SK-N-SH (cell line): ENCODE measurements at regions not wholly inside any gene's neighbourhood (a gene's known extent, or its start where the extent isn't known, plus 50 kb on each side); places are given as distances from the start of the nearest gene placed in this dataset.

Experiments used
- CTCF ChIA-PET: fragments of 300-600, 350-600 bp; formaldehyde crosslinking; extraction: SDS; loops from one replicate; lab custom pipeline; 2021; lab: Yijun Ruan, JAX
- POLR2A ChIA-PET: fragments of 350-600 bp; sonication (Branson Sonifier 250); formaldehyde crosslinking; extraction: SDS; loops from one replicate; lab custom pipeline; 2020; ENCODE audit warnings: antibody characterized with exemption, inconsistent platforms; lab: Yijun Ruan, JAX
- DNase-seq: peaks from one replicate; pipeline ENCODE4 v3.0.0; 2012
- H2AFZ ChIP-seq: fragments of 200-600 bp; sonication (generic); 2 replicates; pipeline ENCODE4 v1.8.1; 2016; ENCODE audit warnings: antibody characterized with exemption, mild to moderate bottlenecking, low read depth
- H3F3A ChIP-seq: fragments of 200-600 bp; sonication (generic); replicated peaks from 2 replicates; pipeline ENCODE3; 2016; ENCODE audit warnings: antibody characterized with exemption, mild to moderate bottlenecking; ENCODE audit not compliant: insufficient read depth
- H3K27ac ChIP-seq, 2 experiments: fragments of 200-500 bp in 1 of 2; fragments of 200-600 bp in 1 of 2; sonication (Bioruptor generic) in 1 of 2; sonication (generic), shearing (Covaris generic) in 1 of 2; 2 replicates each; pipeline versions ENCODE4 v1.5.1 to v1.6.1; 2014 to 2016; ENCODE audit warnings: low read depth in 2 of 2, inconsistent platforms in 1 of 2, low read length in 1 of 2, mild to moderate bottlenecking in 1 of 2, mixed read lengths in 1 of 2
- H3K27me3 ChIP-seq: fragments of 200-600 bp; sonication (generic), shearing (Covaris generic); 2 replicates; pipeline ENCODE4 v1.6.1; 2016; ENCODE audit warnings: mixed run types; ENCODE audit not compliant: insufficient read depth
- H3K36me3 ChIP-seq, 2 experiments: fragments of 200-500 bp in 1 of 2; fragments of 200-600 bp in 1 of 2; sonication (Bioruptor generic) in 1 of 2; sonication (generic) in 1 of 2; replicated peaks in 1 of 2; 2 replicates each; pipeline versions ENCODE3 to v1.5.1; 2014 to 2016; ENCODE audit warnings: low read length in 1 of 2, mild to moderate bottlenecking in 1 of 2; ENCODE audit not compliant: insufficient read depth in 2 of 2, control insufficient read depth in 1 of 2
- H3K4me1 ChIP-seq, 2 experiments: fragments of 200-500 bp in 1 of 2; fragments of 200-600 bp in 1 of 2; sonication (Bioruptor generic) in 1 of 2; sonication (generic), shearing (Covaris generic) in 1 of 2; 2 replicates each; pipeline versions ENCODE4 v1.5.1 to v1.6.1; 2014 to 2016; ENCODE audit warnings: low read depth in 1 of 2, low read length in 1 of 2, mixed run types in 1 of 2; ENCODE audit not compliant: insufficient read depth in 2 of 2, control insufficient read depth in 1 of 2
- H3K4me2 ChIP-seq: fragments of 200-600 bp; sonication (generic), shearing (Covaris generic); 2 replicates; pipeline ENCODE4 v1.6.1; 2017; ENCODE audit warnings: mixed run types
- H3K4me3 ChIP-seq, 2 experiments: fragments of 200-500 bp in 1 of 2; fragments of 200-600 bp in 1 of 2; sonication (Bioruptor generic) in 1 of 2; sonication (generic), shearing (Covaris generic) in 1 of 2; 2 replicates each; pipeline versions ENCODE4 v1.5.1 to v1.8.1; 2014 to 2016; ENCODE audit warnings: low read depth in 2 of 2, inconsistent platforms in 1 of 2, low read length in 1 of 2, mild to moderate bottlenecking in 1 of 2, mixed read lengths in 1 of 2, moderate library complexity in 1 of 2
- H3K79me2 ChIP-seq: fragments of 200-600 bp; sonication (generic); 2 replicates; pipeline ENCODE4 v1.8.1; 2017; ENCODE audit warnings: mild to moderate bottlenecking; ENCODE audit not compliant: insufficient read depth
- H3K9ac ChIP-seq: fragments of 200-600 bp; sonication (generic); 2 replicates; pipeline ENCODE4 v1.6.1; 2017; ENCODE audit warnings: mixed run types
- H3K9me2 ChIP-seq: fragments of 200-600 bp; sonication (generic); 2 replicates; pipeline ENCODE4 v1.6.1; 2017; ENCODE audit warnings: mixed run types
- H3K9me3 ChIP-seq: fragments of 200-600 bp; sonication (generic); 2 replicates; pipeline ENCODE4 v1.6.1; 2017; ENCODE audit warnings: mixed run types, mild to moderate bottlenecking, moderate library complexity
- H4K20me1 ChIP-seq: fragments of 200-600 bp; sonication (generic); 2 replicates; pipeline ENCODE4 v1.6.1; 2017; ENCODE audit warnings: mild to moderate bottlenecking, mixed run types; ENCODE audit not compliant: insufficient read depth
- EZH2phosphoT487 ChIP-seq: fragments of 200-600 bp; sonication (generic); IDR thresholded peaks from 2 replicates; pipeline ENCODE4 v1.6.1; 2017; ENCODE audit warnings: low read depth, mixed run types, mild to moderate bottlenecking, antibody characterized with exemption, moderate library complexity, borderline replicate concordance
- FOSL2 ChIP-seq: IDR thresholded peaks from 2 replicates; pipeline ENCODE4 v1.4.0; 2012; ENCODE audit warnings: low read depth, mild to moderate bottlenecking, moderate library complexity, borderline replicate concordance
- FOXJ3 ChIP-seq: sonication (generic); formaldehyde crosslinking; IDR thresholded peaks from 2 replicates; pipeline ENCODE4 v1.5.1; 2020; ENCODE audit warnings: mild to moderate bottlenecking, missing genetic modification reagents
- GABPA ChIP-seq: IDR thresholded peaks from 2 replicates; pipeline ENCODE4 v1.4.0; 2012; ENCODE audit warnings: low read depth, mild to moderate bottlenecking
- JUND ChIP-seq: IDR thresholded peaks from 2 replicates; pipeline ENCODE4 v1.4.0; 2012
- MEF2A ChIP-seq: IDR thresholded peaks from 2 replicates; pipeline ENCODE4 v1.4.0; 2012; ENCODE audit warnings: low read depth, borderline replicate concordance
- MXI1 ChIP-seq: IDR thresholded peaks from 2 replicates; pipeline ENCODE4 v1.6.1; 2012; ENCODE audit warnings: mild to moderate bottlenecking, low read depth, low read length, improper control_type of control experiment
- NFIC ChIP-seq: IDR thresholded peaks from 2 replicates; pipeline ENCODE4 v1.4.0; 2012; ENCODE audit warnings: borderline replicate concordance
- NRF1 ChIP-seq: IDR thresholded peaks from 2 replicates; pipeline ENCODE4 v1.6.1; 2012; ENCODE audit warnings: low read depth, mild to moderate bottlenecking, low read length
- POLR2AphosphoS5 ChIP-seq: IDR thresholded peaks from 2 replicates; pipeline ENCODE4 v1.6.1; 2012; ENCODE audit warnings: low read depth, low read length
- RAD21 ChIP-seq: IDR thresholded peaks from 2 replicates; pipeline ENCODE4 v1.6.1; 2012; ENCODE audit warnings: mild to moderate bottlenecking, low read length
- RXRA ChIP-seq: IDR thresholded peaks from 2 replicates; pipeline ENCODE4 v1.4.0; 2012; ENCODE audit warnings: low read depth, mild to moderate bottlenecking, borderline replicate concordance
- SMC3 ChIP-seq: IDR thresholded peaks from 2 replicates; pipeline ENCODE4 v1.6.1; 2012; ENCODE audit warnings: low read depth, low read length, improper control_type of control experiment
- WGBS: methylation state at CpG from one replicate; pipeline ENCODE4 v1.1.6; 2017; ENCODE audit warnings: low lambda C conversion rate; 5-methylcytosine and 5-hydroxymethylcytosine counted together
- TF ChIP-seq, protein P1 (sequence below): fragments of 150-350 bp; IDR thresholded peaks from 2 replicates; pipeline ENCODE4 v1.6.1; 2017; ENCODE audit warnings: antibody characterized with exemption, low read length, low read depth, borderline replicate concordance
- TF ChIP-seq, protein P2 (sequence below): IDR thresholded peaks from 2 replicates; pipeline ENCODE4 v1.6.1; 2012; ENCODE audit warnings: mild to moderate bottlenecking, low read depth, low read length, moderate library complexity
- TF ChIP-seq, protein P3 (sequence below): IDR thresholded peaks from 2 replicates; pipeline ENCODE4 v1.4.0; 2012; ENCODE audit warnings: low read depth, borderline replicate concordance
- TF ChIP-seq, protein P4 (sequence below): fragments of 200-600 bp; sonication (generic); IDR thresholded peaks from 2 replicates; pipeline ENCODE4 v1.6.1; 2017; ENCODE audit warnings: antibody characterized with exemption, mild to moderate bottlenecking, moderate library complexity

DNA sequence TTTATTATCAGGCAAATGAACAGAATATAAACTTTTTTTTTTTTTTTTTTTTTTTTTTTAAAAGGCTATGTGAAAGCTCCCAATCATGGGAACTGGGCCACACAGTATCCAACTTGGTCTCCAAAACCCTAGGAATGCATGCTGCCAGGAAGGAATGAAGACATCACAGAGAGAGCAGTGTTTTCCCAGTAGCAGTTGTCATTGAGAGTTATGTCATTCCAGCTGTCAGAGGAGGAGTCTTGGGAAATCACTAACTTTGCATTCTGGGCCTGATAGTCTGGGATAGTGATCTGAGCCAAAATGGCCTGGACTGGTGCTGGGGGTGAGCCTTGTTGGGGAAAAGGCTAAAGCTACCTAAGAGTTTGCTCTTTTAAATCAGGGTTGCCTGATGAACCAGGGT is 231.3 kb upstream of the MAP3K7 start (continued):
- TF ChIP-seq SMC3: no peak

DNA sequence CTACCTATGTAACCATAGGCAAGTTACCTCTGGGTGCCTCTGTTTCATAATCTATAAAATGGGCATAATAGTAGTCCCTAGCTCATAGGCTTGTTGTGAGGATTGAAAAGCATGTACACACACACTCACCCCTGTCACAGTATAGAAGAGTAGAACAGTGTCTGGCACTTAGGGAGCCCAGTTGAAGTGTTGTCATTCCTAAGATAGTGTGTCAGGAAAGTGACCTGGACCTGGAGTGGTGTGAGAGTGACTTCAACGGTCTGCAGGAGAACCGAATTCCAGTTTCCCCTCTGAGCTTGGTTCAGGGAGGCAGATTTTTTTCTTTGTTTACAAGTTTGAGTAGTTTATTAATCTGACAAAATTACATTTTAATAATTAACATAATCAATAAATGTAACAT is 229.9 kb upstream of the MAP3K7 start:
- Histone ChIP-seq H3K9me2 (no peaks in the 10 kb centered on the region), H3K27me3 (no peaks in the 10 kb centered on the region), H2AFZ (no peak overlapping the region), H4K20me1 (no peaks in the 10 kb centered on the region), H3K36me3 (no peaks in the 10 kb centered on the region), H3K4me1 (no peaks in the 10 kb centered on the region), H3K4me2 (no peak overlapping the region), H3K9me3 (0 out of 2 replicates have a peak, but pooled peaks cover 7% of the 10 kb centered on the region), H3K4me3 (no peak overlapping the region), H3K27ac (no peak overlapping the region), H3F3A (no peaks in the 10 kb centered on the region), H3K79me2 (no peaks in the 10 kb centered on the region), H3K9ac (no peak overlapping the region)
- POLR2A ChIA-PET: no interaction called here
- CTCF ChIA-PET: interaction anchor here (0.8 kb wide), 1 partner anchor 208 kb away, joined by 3 read pairs; no protein-coding TSS in a partner anchor
- 19% methylated on average over 2 of the region's 2 CpGs for WGBS
- no peak for DNase-seq
- TF ChIP-seq NFIC (no peak), MXI1 (no peak), FOSL2 (no peak), NRF1 (no peak), SMC3 (no peak)
- TF ChIP-seq, protein P1, sequence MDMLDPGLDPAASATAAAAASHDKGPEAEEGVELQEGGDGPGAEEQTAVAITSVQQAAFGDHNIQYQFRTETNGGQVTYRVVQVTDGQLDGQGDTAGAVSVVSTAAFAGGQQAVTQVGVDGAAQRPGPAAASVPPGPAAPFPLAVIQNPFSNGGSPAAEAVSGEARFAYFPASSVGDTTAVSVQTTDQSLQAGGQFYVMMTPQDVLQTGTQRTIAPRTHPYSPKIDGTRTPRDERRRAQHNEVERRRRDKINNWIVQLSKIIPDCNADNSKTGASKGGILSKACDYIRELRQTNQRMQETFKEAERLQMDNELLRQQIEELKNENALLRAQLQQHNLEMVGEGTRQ: no peak
- TF ChIP-seq, protein P2, sequence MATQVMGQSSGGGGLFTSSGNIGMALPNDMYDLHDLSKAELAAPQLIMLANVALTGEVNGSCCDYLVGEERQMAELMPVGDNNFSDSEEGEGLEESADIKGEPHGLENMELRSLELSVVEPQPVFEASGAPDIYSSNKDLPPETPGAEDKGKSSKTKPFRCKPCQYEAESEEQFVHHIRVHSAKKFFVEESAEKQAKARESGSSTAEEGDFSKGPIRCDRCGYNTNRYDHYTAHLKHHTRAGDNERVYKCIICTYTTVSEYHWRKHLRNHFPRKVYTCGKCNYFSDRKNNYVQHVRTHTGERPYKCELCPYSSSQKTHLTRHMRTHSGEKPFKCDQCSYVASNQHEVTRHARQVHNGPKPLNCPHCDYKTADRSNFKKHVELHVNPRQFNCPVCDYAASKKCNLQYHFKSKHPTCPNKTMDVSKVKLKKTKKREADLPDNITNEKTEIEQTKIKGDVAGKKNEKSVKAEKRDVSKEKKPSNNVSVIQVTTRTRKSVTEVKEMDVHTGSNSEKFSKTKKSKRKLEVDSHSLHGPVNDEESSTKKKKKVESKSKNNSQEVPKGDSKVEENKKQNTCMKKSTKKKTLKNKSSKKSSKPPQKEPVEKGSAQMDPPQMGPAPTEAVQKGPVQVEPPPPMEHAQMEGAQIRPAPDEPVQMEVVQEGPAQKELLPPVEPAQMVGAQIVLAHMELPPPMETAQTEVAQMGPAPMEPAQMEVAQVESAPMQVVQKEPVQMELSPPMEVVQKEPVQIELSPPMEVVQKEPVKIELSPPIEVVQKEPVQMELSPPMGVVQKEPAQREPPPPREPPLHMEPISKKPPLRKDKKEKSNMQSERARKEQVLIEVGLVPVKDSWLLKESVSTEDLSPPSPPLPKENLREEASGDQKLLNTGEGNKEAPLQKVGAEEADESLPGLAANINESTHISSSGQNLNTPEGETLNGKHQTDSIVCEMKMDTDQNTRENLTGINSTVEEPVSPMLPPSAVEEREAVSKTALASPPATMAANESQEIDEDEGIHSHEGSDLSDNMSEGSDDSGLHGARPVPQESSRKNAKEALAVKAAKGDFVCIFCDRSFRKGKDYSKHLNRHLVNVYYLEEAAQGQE: no peak

DNA sequence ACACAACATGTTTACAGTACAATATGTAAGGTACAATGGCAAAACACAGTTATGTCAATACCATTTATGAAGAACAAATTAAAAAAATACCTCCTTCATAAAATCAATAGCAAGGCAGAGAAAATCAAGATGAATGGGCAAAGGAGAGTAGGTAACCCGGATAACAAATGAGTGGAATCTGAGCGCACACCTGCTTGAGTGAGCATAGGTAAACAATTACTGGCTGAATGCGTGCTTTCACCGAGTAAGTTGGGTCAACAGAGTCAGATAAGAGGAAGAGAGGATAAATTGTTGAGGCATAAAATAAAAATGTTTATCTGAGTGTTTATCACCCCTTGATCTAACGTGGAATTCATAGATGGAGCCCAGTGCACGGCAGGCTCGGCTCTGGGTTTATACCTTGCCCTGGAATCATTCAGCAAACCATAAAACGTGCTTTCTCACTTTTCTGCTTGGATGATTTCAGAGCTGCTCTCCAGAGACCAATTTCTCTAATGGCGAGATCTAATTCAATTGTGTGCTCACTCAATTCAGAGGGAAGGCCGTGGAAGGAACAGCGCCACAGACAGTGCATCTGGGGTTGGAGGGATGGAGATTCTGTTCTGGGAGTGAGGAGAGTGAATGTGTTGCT is 224.8 kb upstream of the MAP3K7 start:
- H3K36me3 ChIP-seq: no peaks in the 10 kb centered on the region
- no peaks in the 10 kb centered on the region for H4K20me1 ChIP-seq
- ChIA-PET POLR2A (no interaction called here), CTCF (no interaction called here)
- H3K9me3 ChIP-seq: 0 out of 2 replicates have a peak, but pooled peaks cover 7% of the 10 kb centered on the region
- H3K4me1 ChIP-seq: no peaks in the 10 kb centered on the region
- no peak overlapping the region for H3K4me2 ChIP-seq
- H3K4me3 ChIP-seq: no peak overlapping the region
- no peak overlapping the region for H3K27ac ChIP-seq
- DNase-seq: no peak
- H3K9ac ChIP-seq: no peak overlapping the region
- 21% methylated on average over 11 of the region's 11 CpGs for WGBS
- H3K27me3 ChIP-seq: no peaks in the 10 kb centered on the region; the same call in 1 of the 2 replicates
- H3F3A ChIP-seq: no peaks in the 10 kb centered on the region
- H3K79me2 ChIP-seq: no peaks in the 10 kb centered on the region
- no peak overlapping the region for H2AFZ ChIP-seq
- H3K9me2 ChIP-seq: no peaks in the 10 kb centered on the region
- TF ChIP-seq GABPA (no peak), MEF2A (no peak), POLR2AphosphoS5 (no peak), FOXJ3 (no peak), EZH2phosphoT487 (no peak), NRF1 (no peak), RXRA (no peak), JUND (no peak), SMC3 (no peak), RAD21 (no peak)
- TF ChIP-seq, protein P3, sequence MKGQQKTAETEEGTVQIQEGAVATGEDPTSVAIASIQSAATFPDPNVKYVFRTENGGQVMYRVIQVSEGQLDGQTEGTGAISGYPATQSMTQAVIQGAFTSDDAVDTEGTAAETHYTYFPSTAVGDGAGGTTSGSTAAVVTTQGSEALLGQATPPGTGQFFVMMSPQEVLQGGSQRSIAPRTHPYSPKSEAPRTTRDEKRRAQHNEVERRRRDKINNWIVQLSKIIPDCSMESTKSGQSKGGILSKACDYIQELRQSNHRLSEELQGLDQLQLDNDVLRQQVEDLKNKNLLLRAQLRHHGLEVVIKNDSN: no peak
- TF ChIP-seq, protein P1: no peak
- TF ChIP-seq, protein P4, sequence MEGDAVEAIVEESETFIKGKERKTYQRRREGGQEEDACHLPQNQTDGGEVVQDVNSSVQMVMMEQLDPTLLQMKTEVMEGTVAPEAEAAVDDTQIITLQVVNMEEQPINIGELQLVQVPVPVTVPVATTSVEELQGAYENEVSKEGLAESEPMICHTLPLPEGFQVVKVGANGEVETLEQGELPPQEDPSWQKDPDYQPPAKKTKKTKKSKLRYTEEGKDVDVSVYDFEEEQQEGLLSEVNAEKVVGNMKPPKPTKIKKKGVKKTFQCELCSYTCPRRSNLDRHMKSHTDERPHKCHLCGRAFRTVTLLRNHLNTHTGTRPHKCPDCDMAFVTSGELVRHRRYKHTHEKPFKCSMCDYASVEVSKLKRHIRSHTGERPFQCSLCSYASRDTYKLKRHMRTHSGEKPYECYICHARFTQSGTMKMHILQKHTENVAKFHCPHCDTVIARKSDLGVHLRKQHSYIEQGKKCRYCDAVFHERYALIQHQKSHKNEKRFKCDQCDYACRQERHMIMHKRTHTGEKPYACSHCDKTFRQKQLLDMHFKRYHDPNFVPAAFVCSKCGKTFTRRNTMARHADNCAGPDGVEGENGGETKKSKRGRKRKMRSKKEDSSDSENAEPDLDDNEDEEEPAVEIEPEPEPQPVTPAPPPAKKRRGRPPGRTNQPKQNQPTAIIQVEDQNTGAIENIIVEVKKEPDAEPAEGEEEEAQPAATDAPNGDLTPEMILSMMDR: no peak
